B cell (primary cell): ENCODE measurements at regions not wholly inside any gene's neighbourhood (a gene's known extent, or its start where the extent isn't known, plus 50 kb on each side); places are given as distances from the start of the nearest gene placed in this dataset.

Experiments
- EZH2 ChIP-seq: IDR thresholded peaks from 2 replicates; pipeline ENCODE4 v1.6.1; 2012; ENCODE audit warnings: borderline replicate concordance, low read depth, mild to moderate bottlenecking, moderate library complexity, low read length; ENCODE audit not compliant: insufficient read depth, poor library complexity, severe bottlenecking
- TF ChIP-seq, protein P1 (sequence below): fragments of 200-600 bp; IDR thresholded peaks from one replicate; pipeline ENCODE4 v1.8.0; 2022; ENCODE audit warnings: antibody characterized with exemption, mild to moderate bottlenecking

DNA sequence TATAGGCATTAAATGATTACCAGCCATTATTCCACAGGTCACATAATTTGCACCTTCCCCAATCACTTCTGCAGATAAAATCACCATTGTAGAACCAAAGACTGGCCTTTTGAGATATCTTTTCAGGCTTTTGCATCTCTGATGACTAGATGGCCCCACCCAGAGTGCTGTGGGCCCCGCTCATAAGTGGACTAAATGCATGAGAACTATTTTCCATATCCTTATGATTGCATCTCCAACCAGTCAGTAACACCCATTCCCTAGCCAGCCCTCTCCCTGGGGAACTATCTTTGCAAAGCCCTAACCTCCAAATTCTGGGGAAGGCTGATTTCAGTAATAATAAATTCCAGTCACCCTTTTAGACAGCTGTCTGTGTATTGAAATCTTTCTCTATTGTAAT lies 53.5 kb upstream of the CDH9 start:
- TF ChIP-seq, protein P1, sequence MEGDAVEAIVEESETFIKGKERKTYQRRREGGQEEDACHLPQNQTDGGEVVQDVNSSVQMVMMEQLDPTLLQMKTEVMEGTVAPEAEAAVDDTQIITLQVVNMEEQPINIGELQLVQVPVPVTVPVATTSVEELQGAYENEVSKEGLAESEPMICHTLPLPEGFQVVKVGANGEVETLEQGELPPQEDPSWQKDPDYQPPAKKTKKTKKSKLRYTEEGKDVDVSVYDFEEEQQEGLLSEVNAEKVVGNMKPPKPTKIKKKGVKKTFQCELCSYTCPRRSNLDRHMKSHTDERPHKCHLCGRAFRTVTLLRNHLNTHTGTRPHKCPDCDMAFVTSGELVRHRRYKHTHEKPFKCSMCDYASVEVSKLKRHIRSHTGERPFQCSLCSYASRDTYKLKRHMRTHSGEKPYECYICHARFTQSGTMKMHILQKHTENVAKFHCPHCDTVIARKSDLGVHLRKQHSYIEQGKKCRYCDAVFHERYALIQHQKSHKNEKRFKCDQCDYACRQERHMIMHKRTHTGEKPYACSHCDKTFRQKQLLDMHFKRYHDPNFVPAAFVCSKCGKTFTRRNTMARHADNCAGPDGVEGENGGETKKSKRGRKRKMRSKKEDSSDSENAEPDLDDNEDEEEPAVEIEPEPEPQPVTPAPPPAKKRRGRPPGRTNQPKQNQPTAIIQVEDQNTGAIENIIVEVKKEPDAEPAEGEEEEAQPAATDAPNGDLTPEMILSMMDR, result no peak
- no peak for TF ChIP-seq EZH2
